ENCODE measurements at regions not wholly inside any gene's neighbourhood (a gene's known extent, or its start where the extent isn't known, plus 50 kb on each side); places are given as distances from the start of the nearest gene placed in this dataset.

GRCh38 chr2:226190479-226191252 is 609.0 kb downstream of the IRS1 start:
- no peak for DNase-seq (ENCODE audit: extremely low read depth, insufficient read length)
- no peaks in the 10 kb centered on the region for H3K27me3 ChIP-seq (replicated peaks; ENCODE audit: control insufficient read depth, insufficient read depth, low read length)
- H3K36me3 ChIP-seq (ENCODE audit: control insufficient read depth, insufficient read depth, low read length): no peaks in the 10 kb centered on the region
- H3K4me3 ChIP-seq (replicated peaks; ENCODE audit: low read depth, low read length): no peak overlapping the region
- TF ChIP-seq CTCF (IDR thresholded peaks at IDR 0.05; ENCODE audit: insufficient read depth, low read length, poor library complexity, severe bottlenecking): no peak

- no peaks in the 10 kb centered on the region for H3K27me3 ChIP-seq (replicated peaks; ENCODE audit: control insufficient read depth, insufficient read depth, low read length)
- no peak for TF ChIP-seq CTCF (IDR thresholded peaks at IDR 0.05; ENCODE audit: insufficient read depth, low read length, poor library complexity, severe bottlenecking)
- H3K36me3 ChIP-seq (ENCODE audit: control insufficient read depth, insufficient read depth, low read length): no peaks in the 10 kb centered on the region
- no peak overlapping the region for H3K4me3 ChIP-seq (replicated peaks; ENCODE audit: low read depth, low read length)
- DNase-seq (ENCODE audit: extremely low read depth, insufficient read length): no peak
These were observed 610.6 kb downstream of the IRS1 start for GRCh38 chr2:226189061-226189460.

- no peaks in the 10 kb centered on the region for H3K36me3 ChIP-seq (ENCODE audit: control insufficient read depth, insufficient read depth, low read length)
- DNase-seq (ENCODE audit: extremely low read depth, insufficient read length): no peak
- H3K4me3 ChIP-seq (replicated peaks; ENCODE audit: low read depth, low read length): no peak overlapping the region
- H3K27me3 ChIP-seq (replicated peaks; ENCODE audit: control insufficient read depth, insufficient read depth, low read length): no peaks in the 10 kb centered on the region
- no peak for TF ChIP-seq CTCF (IDR thresholded peaks at IDR 0.05; ENCODE audit: insufficient read depth, low read length, poor library complexity, severe bottlenecking)
These were observed 612.0 kb downstream of the IRS1 start for GRCh38 chr2:226187616-226188015.

- no peak overlapping the region for H3K4me3 ChIP-seq (replicated peaks; ENCODE audit: low read depth, low read length)
- no peak for DNase-seq (ENCODE audit: extremely low read depth, insufficient read length)
- TF ChIP-seq CTCF (IDR thresholded peaks at IDR 0.05; ENCODE audit: insufficient read depth, low read length, poor library complexity, severe bottlenecking): no peak
- H3K36me3 ChIP-seq (ENCODE audit: control insufficient read depth, insufficient read depth, low read length): no peaks in the 10 kb centered on the region
- H3K27me3 ChIP-seq (replicated peaks; ENCODE audit: control insufficient read depth, insufficient read depth, low read length): no peaks in the 10 kb centered on the region
These were observed 612.5 kb downstream of the IRS1 start for GRCh38 chr2:226187156-226187555.

- DNase-seq (ENCODE audit: extremely low read depth, insufficient read length): no peak
- TF ChIP-seq CTCF (IDR thresholded peaks at IDR 0.05; ENCODE audit: insufficient read depth, low read length, poor library complexity, severe bottlenecking): no peak
- no peak overlapping the region for H3K4me3 ChIP-seq (replicated peaks; ENCODE audit: low read depth, low read length)
- H3K27me3 ChIP-seq (replicated peaks; ENCODE audit: control insufficient read depth, insufficient read depth, low read length): no peaks in the 10 kb centered on the region
- H3K36me3 ChIP-seq (ENCODE audit: control insufficient read depth, insufficient read depth, low read length): no peaks in the 10 kb centered on the region
These were observed 613.9 kb downstream of the IRS1 start for GRCh38 chr2:226185616-226186211.

Measured in GM06990 (cell line).